GM19468 (cell line): ENCODE measurements at regions not wholly inside any gene's neighbourhood (a gene's known extent, or its start where the extent isn't known, plus 50 kb on each side); places are given as distances from the start of the nearest gene placed in this dataset.

ENCODE experiments used
- ATAC-seq: cut with Tn5 transposase; IDR thresholded peaks from one replicate; pipeline ENCODE4 v1.9.1; 2021; ENCODE audit warnings: mild to moderate bottlenecking, moderate library complexity, moderate number of reproducible peaks; ENCODE audit not compliant: unreplicated experiment; ENCODE audit errors: extremely low read depth

DNA sequence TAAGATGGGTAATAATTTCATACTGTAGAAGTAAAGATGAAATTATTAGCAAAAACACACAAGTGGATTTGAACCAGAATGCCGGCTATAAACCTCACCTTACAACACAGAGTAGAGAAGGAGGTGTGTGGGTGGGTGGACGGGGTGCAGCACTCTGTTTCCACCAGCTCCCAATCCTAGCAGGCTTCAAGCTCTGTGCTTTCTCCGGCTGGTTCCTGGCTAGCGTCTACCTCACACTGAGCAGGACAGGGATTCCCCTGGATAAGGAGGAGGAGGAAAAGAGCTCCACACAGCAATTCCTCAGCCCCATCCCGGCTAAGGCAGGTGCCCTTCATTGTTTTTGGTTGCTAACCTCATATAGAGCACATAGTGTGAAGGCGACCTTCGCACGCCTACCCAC lies 453.3 kb downstream of the C6orf118 start:
- no peak for ATAC-seq

DNA sequence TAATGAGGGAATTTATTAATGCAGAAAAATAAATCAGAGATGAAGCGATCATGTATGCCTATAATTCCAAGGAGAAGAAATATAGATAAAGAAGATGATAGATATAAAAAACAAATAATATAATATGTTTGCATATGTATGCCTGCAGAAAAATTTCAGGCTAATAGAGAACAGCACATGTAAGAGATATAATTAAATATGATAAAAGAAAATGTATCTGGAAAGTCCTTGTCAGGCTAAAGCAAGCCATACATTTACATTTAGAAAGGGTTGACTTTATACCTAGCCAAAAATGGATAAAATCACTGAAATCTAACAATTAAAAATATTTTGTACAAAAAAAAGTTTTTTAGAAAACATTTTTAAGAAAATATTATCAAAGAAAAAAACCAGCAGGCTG lies 454.1 kb downstream of the C6orf118 start:
- ATAC-seq: no peak

DNA sequence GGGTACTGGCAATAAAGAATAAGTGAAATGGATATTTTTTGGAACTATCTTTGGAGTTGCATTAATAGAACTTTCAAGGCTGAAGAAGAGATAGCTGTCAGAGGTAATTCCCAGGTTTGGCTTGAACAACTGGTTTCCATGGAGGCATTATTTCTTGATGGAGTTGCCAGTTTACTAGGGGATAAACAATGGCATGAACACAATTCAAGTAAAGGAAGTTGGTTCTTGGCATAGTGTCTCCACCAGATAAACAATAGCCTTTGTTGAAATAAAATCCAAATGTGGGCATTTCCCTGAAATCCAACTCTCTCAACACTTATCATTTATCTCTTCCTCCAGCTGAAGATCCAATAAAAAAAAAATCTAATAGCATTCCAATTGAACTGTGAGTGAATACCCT lies 454.9 kb downstream of the C6orf118 start:
- no peak for ATAC-seq

DNA sequence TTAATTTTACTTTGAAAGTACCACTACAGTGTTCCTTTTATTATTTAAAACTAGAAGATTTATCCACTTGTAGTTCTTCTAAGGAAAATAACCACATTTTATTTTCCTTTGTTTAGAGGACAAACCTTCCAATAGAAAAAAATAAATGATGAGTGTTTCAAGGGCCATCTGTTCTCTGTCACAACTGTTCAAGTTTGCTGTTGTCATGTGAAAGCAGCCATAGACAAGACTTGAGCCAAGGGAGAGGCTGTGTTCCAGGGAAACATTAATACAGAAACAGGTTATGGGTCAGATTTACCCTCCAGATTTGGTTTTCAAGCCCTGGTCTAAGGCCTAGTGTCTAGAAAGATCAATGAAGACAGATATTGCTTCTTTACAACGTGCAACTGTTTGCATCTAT lies 463.6 kb downstream of the C6orf118 start:
- no peak for ATAC-seq

DNA sequence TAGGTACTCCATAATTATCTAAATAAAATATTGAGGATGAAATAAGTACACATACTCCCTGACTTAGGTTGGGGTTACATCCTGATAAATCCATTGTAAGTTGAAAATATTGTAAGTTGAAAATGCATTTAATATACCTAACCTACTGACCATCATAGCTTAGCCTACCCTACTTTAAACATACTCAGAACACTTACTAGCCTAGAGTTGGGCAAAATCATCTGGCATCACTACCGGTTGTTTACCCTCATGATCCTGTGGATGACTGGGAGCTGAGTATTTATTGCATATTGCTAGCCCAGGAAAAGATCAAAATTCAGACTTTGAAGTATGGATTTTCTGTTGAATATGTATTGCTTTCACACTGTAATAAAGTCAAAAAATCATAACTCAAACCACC lies 467.3 kb downstream of the C6orf118 start:
- no peak for ATAC-seq

DNA sequence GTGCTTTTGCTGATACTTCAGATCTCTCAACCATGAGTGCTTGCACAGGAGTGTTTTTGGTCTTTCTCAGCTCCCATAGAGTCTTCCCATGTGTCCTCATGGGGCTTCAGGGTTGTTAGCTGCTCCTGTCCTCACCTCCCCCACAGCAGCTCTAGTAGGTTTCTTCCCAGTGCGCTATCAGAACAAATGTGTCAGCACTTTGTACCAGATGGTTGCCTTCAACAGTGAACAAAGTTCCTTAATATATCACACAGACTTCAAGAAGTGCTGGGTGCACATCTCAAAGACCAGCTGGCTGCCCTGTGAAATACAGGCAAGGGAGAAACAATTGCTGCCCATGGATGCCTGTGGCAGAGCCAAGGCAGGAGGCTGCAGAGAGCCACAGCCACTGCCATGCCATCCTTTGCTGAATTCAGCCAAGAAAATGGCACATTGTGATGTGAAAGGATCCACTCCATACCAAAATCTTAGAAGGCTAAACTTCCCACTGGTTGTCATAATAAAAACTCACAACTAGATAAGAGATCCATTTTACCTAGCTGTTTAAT lies 471.3 kb downstream of the C6orf118 start:
- ATAC-seq: no peak

DNA sequence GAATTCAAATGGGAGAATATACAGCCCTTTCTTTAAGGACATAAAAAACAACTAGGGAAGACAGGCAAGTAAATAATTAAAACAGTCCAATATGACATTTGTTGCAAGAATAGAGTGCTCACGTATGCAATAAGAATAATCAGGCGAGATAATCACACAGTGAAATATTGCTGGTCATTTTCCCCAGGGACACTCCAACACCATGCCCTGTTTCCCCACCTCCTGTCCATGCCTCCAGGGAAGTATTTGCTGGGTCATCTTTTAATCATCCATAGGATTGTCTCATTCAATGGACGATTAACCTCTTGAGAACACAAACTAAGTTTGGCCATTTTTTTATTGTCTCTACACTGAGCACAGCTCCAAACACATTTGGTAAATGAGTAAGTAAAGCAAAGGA lies 472.9 kb downstream of the C6orf118 start:
- ATAC-seq: no peak

DNA sequence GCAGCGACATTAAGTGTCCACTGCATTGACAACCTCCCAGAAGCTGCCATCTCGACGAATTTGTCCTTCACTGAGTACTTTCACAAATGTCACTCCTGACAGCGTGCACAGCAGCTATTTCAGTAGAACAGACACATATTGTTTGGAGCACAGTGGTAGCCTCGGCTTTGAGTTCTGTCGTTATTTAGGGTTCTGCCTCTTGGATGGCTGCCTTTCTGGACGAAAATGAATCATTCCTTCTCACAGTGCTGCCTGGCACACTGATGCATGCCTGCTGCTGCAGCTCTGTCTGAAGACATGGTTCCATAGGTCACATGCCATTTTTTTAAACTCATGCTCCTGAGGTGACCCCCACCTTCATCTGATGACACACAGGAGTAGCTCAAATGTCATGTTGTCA lies 477.0 kb downstream of the C6orf118 start:
- ATAC-seq: no peak

DNA sequence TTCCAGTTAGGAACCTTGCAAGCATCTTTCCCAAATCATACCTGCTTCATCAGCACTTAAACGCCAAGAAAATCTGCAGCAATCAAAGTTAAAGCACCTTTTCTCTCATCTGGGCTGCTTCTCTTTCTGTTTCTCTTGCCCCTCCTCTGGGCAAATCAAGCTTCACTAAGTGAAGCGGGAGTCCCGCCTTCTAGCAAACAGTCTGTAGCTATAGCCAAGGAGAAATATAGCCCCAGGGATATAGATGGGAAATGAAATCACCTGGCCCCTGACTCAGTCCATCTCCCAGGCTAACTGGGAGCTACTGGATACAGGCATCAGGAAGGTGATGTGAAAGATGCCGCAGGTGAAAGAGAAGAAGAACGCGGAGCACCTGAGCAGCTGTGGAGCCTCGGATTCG lies 481.9 kb downstream of the C6orf118 start:
- ATAC-seq: no peak

DNA sequence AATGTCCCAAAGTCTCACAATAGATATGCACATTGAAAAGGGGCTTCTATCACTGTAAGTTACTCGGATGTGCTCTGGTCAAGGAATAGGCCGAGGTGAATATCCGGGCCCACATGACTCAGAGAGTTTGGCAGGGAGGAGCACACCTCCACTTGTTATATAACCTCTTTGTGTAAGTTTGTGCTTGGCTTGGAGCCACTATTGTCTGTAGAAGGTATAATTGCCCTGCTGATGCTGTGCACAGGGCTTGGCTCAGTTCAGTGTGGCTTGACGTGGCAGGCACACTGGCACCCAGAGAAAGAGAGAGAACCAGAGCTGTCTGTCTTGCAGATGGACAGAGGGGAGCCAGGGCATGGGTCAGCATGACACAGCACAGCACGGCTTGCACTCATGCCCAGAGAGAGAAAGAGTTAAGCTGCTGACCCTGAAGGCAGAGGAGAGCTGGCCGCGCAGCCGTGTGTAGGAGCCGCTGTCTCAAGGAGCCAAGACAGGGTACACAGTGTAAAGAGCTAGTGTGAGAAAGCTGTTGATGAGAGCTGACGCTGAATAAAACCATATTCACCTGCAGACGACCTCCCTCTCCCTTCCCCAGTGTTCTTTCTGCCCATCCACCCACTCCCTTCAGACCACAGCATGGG lies 482.5 kb downstream of the C6orf118 start:
- no peak for ATAC-seq

DNA sequence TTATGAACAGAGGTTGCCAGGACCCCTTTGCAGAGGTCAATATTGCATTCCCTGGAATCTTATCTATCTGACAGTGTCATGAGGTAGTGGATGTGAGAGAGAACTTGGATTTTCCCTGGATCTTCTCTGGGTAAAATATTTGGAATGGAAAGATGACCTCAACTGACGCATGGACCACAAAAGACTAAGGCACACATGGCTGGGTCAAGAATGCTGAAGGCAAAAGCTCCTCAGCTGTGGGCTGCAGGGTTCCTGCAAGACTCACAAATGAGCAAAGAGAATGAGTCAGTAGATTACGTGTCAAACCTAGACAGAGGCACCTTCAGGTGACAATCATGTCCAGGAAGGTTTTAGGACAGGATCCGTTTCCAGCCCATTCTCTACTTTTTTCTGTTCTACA lies 484.0 kb downstream of the C6orf118 start:
- ATAC-seq: no peak

DNA sequence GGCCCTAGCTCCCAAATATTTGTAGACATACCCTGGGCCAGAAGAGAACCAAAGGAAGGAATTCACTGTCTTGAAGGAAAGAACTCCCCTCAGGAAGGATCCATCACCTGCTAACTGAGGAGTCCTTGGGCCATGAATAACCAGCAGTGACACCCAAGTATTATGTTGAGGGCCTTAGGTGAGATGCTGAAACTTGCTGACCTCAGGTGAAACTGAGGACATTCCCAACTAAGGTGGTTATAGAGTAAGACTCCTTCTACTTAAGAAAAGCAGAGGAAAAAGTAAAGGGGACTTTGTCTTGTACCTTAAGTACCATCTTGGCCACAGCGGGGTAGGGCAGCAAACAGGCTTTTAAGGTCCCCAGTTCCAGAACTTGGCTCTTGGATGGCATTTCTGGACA lies 491.7 kb downstream of the C6orf118 start:
- ATAC-seq: no peak

DNA sequence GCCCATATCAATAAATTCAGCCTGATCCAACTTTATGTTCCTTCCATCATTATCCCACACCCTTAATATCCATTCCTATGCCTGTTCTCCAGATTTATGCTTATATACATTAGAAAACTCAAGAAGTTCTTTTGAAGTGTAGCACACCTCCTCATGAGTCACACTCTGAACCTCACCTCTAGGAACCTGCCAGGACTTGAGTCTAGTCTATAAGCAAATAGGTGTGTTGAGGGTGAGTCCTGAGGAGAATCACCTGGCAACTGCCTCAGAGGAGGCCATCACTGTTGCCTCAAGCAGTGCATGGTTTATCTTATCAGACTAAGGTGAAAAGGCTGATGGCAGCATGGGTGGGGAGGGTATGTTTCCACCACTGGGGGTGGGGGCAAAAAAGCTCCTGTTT lies 496.7 kb downstream of the C6orf118 start:
- ATAC-seq: no peak

DNA sequence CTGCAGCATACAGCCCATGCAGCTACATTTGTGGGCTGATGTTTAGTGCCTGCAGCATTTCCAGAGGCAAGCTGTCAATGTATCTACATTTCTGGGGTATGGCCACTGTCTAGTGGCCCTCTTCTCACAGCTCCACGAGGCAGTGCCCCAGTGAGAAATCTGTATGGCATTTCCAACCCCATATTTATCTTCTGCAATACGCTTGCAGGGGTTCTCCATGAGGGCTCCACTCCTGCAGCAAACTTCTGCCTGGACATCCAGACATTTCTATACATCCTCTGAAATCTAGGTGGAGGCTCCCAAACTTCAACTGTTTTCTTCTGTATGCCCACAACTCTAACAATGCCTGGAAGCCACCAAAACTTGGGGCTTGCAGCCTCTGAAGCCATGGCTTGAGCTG lies 502.3 kb downstream of the C6orf118 start:
- ATAC-seq: no peak

DNA sequence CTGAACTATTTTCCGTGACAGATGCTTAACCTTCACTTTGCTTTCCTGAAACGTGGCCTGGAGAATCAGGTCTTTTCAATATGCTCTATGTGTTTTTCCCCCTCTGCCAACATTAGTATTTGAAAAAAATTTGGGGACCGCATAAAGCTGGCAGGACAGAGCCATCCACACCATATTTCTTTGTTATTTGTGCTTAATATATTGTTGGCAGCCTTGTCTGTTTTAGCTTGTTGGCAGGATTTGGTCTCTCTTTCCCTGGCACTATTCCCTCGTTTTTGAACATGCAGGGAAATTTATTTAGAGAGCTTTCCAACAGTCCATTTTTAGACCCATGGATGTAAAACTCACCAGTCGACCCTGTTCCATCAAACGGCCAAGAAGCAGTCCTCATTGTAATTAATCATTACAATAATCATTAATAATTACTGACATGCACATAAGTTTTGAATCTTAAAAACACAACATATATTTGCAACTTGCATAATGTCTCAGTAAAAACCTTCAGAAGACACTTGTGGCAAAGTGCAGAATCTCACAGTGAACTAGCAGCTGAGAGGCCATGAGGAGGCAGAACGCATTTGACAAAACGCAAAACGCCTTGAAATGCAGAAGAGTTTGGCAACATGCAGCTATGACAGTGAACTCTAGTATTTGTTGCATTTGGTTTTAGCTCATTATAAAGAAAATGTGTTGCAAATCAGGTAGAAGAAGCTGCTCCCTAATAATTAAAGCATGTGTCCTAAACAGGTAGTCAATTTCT lies 514.2 kb downstream of the C6orf118 start:
- no peak for ATAC-seq

DNA sequence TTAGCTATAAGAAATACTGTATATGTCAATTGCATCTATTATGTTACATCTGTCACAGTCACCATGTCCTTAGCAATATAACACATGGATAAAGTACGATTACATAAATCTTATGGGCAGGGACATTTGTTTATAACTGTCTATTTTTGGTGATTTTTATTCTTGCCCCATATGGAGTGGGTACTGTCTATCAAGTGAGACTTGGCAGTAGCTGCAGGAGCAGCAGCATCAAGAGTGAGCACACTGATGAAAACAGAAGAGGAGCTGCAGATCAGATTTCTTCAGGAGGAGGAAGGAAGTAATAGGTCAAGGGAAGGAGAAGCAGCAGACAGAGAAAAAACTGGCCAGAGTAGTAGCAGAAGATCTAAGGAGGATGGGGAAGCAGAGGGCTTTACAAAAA lies 516.7 kb downstream of the C6orf118 start:
- no peak for ATAC-seq

DNA sequence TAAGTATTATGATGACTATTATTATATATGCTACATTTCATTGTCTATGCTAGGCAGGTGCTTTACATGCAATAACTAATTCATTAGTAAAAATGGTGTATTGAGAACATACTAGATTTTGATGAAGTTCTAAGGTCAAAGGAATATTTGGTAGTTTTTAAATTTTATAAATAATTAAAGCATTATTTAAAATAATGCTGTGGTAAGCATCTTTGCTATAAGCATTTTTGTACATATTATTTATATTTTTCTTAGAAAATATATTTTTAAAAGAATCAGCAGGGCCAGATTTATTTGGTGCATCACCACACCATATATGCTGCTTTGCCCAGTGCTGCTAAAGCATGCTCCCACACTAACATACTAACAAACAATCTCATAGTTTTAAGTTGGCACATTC lies 517.9 kb downstream of the C6orf118 start:
- ATAC-seq: no peak

DNA sequence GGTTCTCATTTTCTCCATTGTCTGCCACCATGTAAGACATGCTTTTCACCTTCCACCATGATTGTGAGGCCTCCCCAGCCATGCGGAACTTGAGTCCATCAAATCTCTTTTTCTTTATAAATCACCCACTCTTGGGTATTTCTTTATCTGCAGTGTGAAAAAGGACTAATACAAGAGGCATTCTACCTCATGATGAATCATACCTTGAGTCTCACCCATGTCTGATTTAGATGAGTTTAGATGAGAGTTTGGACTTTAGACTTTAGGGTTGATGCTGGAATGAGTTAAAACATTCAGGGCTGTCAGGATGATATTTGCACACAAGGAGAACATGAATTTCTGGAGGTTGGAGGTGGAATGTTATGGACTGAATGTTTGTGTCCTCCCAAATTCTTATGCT lies 545.6 kb downstream of the C6orf118 start:
- ATAC-seq: no peak

DNA sequence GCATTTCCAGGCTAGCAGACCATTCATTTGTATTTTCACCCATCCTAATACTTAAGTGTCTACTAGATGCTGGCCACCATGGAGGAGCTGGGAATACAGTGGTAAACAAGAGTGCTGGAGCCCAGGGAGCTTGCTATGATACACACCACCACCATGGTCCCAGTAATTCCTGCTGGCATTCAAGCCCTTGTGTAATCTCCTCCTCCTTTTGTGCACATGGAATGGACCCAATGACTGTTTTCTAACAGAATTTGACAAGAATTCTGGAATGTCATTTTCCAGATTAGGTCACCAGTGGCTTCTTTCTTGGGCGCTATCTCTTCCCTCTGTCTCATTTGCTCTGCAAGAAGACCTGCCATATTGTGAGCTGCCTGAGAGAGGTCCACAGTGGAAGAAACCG lies 552.0 kb downstream of the C6orf118 start:
- no peak for ATAC-seq

DNA sequence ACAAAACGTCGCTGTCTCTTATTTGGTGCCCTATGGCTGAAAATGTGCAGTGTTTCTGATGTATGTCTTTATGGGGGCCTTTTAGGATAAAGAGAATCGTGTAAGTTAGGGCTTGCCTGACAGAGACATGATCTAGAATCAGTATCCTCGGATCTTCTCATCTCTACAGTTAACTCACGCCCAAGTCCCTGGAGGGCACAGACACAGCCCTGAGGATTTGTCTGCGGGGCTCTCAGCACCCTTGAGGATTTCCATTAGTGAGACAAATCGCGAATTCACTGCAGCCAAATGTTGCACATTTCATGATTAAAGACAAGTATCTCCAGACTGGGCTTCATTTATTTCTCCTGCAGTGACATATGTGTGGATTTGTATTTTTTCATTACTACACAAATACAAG lies 552.7 kb downstream of the C6orf118 start:
- no peak for ATAC-seq

DNA sequence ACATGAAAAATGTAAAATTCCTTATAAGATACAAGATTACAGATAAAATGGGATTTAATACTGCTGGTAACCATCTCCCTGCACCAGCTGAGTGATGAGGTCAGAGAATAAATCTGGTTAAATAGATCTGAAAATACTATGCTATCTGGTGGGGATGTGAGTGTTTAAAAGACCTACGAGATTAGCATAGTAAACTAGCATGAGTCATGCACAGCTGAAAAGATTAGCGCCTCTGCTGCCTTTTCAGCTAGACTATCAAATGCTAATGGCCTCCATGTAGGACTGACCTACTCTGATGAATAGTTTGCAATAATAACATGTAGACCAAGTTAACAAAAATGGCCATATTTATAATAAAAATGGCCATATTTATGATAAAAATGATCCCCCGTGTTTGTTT lies 553.3 kb downstream of the C6orf118 start:
- no peak for ATAC-seq

DNA sequence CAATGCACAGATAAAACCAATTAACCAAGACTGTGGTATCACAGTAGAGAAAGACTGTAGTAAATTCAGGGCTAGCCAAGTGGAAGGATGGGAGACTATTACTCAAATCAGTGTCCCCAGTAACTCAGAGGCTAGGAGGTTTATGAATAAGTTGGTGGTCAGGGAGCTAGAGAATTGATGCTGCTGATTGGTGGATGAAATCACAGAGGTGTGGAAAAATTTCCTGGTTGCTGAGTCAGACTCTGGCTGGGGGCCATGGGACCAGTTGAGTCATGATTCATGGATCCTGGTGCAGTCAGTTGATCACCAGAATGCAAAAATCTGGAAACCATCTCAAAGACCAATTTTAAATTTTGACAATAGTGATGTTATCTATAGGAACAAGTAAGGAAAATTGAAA lies 555.9 kb downstream of the C6orf118 start:
- ATAC-seq: no peak
